ENCODE measurements at regions not wholly inside any gene's neighbourhood (a gene's known extent, or its start where the extent isn't known, plus 50 kb on each side); places are given as distances from the start of the nearest gene placed in this dataset.

DNA sequence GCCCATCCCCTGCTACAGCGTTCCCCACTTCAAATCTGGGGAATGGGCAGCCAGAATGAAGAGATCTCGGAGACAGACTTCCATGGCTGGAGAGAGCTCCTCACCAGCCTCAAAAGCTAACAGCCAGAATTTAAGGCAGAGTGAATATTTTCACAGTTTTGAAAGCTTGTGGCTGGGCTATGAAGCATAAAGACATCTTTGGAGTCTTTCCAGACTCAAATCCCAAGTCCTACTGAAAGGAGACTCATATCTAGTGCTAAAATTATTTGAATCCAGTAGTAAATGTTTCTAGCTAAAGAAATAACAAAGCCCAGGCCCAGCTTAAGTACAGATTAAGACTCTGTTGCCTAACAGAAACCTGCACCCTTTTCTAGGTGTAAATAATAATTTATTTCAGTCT lies 628.4 kb upstream of the ALCAM start:
- Histone ChIP-seq H3K4me1 (ENCODE audit: insufficient read depth, insufficient read length) (no peaks in the 10 kb centered on the region), H3K9ac (ENCODE audit: insufficient read length, low read depth) (no peak overlapping the region), H3K9me3 (ENCODE audit: insufficient read depth, low read length) (no peaks in the 10 kb centered on the region), H3K4me3 (ENCODE audit: insufficient read length, low read depth) (no peak overlapping the region), H3K36me3 (ENCODE audit: insufficient read depth, insufficient read length, low read length) (no peaks in the 10 kb centered on the region), H3K27me3 (ENCODE audit: insufficient read depth, insufficient read length) (no peaks in the 10 kb centered on the region)
- DNase-seq (ENCODE audit: low read depth, low spot score) = no peak
- TF ChIP-seq SUZ12 (IDR thresholded peaks at IDR 0.05; ENCODE audit: extremely low read depth, insufficient read depth, insufficient read length) (no peak), ZNF274 (IDR thresholded peaks at IDR 0.05; ENCODE audit: low read depth, low read length) (no peak), YY1 (IDR thresholded peaks at IDR 0.05; ENCODE audit: insufficient read depth, insufficient read length) (no peak)

DNA sequence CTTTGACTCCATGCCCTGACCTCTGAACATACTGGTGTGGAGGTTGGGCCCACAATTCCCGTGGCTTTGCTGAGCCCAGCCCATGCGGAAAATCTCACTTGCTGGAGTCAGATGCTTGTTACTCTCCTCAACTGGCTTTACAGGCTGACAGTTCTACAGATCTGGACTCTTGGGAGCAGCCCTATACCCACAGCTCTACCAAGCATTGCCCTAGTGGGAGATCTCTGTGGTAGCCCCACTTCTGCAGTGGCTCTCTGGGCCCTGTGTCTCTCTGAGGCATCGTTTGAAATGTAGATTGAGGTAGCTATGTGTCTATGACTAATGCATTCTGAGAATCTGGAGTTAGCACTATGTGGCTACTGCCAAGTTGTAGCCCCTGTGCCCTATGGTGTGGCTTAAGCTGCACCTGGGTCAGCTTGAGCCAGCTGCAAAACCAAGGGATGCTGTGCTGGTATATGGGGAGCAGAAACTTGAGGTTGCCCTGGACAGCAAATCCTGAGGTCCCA lies 625.8 kb upstream of the ALCAM start:
- no peaks in the 10 kb centered on the region for H3K27me3 ChIP-seq (ENCODE audit: insufficient read depth, insufficient read length)
- no peaks in the 10 kb centered on the region for H3K4me1 ChIP-seq (ENCODE audit: insufficient read depth, insufficient read length)
- H3K9ac ChIP-seq (ENCODE audit: insufficient read length, low read depth) = no peak overlapping the region
- TF ChIP-seq SUZ12 (IDR thresholded peaks at IDR 0.05; ENCODE audit: extremely low read depth, insufficient read depth, insufficient read length) = no peak
- no peak for TF ChIP-seq YY1 (IDR thresholded peaks at IDR 0.05; ENCODE audit: insufficient read depth, insufficient read length)
- TF ChIP-seq ZNF274 (IDR thresholded peaks at IDR 0.05; ENCODE audit: low read depth, low read length) = no peak
- no peak overlapping the region for H3K4me3 ChIP-seq (ENCODE audit: insufficient read length, low read depth)
- H3K36me3 ChIP-seq (ENCODE audit: insufficient read depth, insufficient read length, low read length) = no peaks in the 10 kb centered on the region
- no peaks in the 10 kb centered on the region for H3K9me3 ChIP-seq (ENCODE audit: insufficient read depth, low read length)
- no peak for DNase-seq (ENCODE audit: low read depth, low spot score)

DNA sequence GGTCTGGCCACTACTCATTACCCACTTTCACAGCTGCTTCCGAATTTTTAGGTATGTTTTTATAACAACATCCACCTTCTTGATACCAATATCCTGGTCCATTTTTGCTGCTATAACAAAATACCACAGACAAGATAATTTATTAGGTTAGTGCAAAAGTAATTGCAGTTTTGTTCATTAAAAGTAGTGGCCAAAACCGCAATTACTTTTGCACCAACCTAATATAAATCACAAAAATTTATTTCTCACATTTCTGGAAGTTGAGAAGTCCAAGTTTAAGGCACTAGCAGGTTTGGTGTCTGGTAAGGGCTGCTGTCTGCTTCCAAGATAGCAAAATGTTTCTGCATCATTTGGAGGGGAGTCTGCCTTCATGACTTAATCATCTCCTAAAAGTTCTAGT lies 624.7 kb upstream of the ALCAM start:
- TF ChIP-seq ZNF274 (IDR thresholded peaks at IDR 0.05; ENCODE audit: low read depth, low read length) (no peak), YY1 (IDR thresholded peaks at IDR 0.05; ENCODE audit: insufficient read depth, insufficient read length) (no peak), SUZ12 (IDR thresholded peaks at IDR 0.05; ENCODE audit: extremely low read depth, insufficient read depth, insufficient read length) (no peak)
- no peaks in the 10 kb centered on the region for H3K36me3 ChIP-seq (ENCODE audit: insufficient read depth, insufficient read length, low read length)
- no peaks in the 10 kb centered on the region for H3K9me3 ChIP-seq (ENCODE audit: insufficient read depth, low read length)
- no peak overlapping the region for H3K9ac ChIP-seq (ENCODE audit: insufficient read length, low read depth)
- H3K4me3 ChIP-seq (ENCODE audit: insufficient read length, low read depth) = no peak overlapping the region
- no peaks in the 10 kb centered on the region for H3K4me1 ChIP-seq (ENCODE audit: insufficient read depth, insufficient read length)
- DNase-seq (ENCODE audit: low read depth, low spot score) = no peak
- H3K27me3 ChIP-seq (ENCODE audit: insufficient read depth, insufficient read length) = no peaks in the 10 kb centered on the region

DNA sequence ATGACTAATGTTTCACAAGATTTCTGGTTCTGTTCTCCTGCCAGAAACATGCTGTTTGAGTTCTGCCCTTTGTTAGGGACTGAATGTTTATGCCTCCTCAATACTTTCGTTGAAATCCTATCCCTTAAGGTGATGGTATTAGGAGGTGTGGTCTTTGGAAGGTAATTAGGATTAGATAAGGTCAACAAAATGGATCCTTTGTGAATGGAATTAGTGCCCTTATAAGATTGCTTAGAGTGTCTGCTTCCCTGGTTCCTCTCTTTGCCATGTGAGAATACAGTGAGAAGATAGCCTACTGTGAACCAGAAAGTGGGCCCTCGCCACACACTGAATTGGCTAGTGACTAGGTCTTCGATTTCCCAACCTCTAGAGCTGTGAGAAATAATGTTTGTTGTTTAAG lies 621.4 kb upstream of the ALCAM start:
- TF ChIP-seq YY1 (IDR thresholded peaks at IDR 0.05; ENCODE audit: insufficient read depth, insufficient read length) (no peak), ZNF274 (IDR thresholded peaks at IDR 0.05; ENCODE audit: low read depth, low read length) (no peak), SUZ12 (IDR thresholded peaks at IDR 0.05; ENCODE audit: extremely low read depth, insufficient read depth, insufficient read length) (no peak)
- H3K4me3 ChIP-seq (ENCODE audit: insufficient read length, low read depth) = no peak overlapping the region
- H3K9ac ChIP-seq (ENCODE audit: insufficient read length, low read depth) = no peak overlapping the region
- H3K27me3 ChIP-seq (ENCODE audit: insufficient read depth, insufficient read length) = no peaks in the 10 kb centered on the region
- no peaks in the 10 kb centered on the region for H3K4me1 ChIP-seq (ENCODE audit: insufficient read depth, insufficient read length)
- no peak for DNase-seq (ENCODE audit: low read depth, low spot score)
- H3K9me3 ChIP-seq (ENCODE audit: insufficient read depth, low read length) = no peaks in the 10 kb centered on the region
- H3K36me3 ChIP-seq (ENCODE audit: insufficient read depth, insufficient read length, low read length) = no peaks in the 10 kb centered on the region

DNA sequence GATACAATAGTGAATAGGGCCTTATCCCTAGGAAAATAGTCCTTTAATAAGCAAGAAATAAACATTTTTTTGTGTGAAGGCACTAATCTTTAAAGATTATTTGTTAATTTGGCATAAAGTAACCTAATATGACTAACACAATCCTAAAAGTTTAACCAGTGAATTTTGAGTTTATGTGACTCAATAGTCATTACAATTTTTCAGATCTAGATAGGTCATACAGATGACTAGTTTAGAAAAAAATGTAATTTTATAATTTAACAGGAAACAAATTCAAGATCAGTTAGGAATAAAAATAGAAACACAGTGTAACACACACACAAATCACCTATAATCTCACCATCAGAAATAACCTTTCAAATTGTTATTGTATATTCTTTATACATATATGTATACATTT lies 620.7 kb upstream of the ALCAM start:
- no peak for TF ChIP-seq YY1 (IDR thresholded peaks at IDR 0.05; ENCODE audit: insufficient read depth, insufficient read length)
- TF ChIP-seq ZNF274 (IDR thresholded peaks at IDR 0.05; ENCODE audit: low read depth, low read length) = no peak
- TF ChIP-seq SUZ12 (IDR thresholded peaks at IDR 0.05; ENCODE audit: extremely low read depth, insufficient read depth, insufficient read length) = no peak
- H3K9me3 ChIP-seq (ENCODE audit: insufficient read depth, low read length) = no peaks in the 10 kb centered on the region
- H3K4me3 ChIP-seq (ENCODE audit: insufficient read length, low read depth) = no peak overlapping the region
- no peak for DNase-seq (ENCODE audit: low read depth, low spot score)
- no peaks in the 10 kb centered on the region for H3K27me3 ChIP-seq (ENCODE audit: insufficient read depth, insufficient read length)
- no peak overlapping the region for H3K9ac ChIP-seq (ENCODE audit: insufficient read length, low read depth)
- no peaks in the 10 kb centered on the region for H3K36me3 ChIP-seq (ENCODE audit: insufficient read depth, insufficient read length, low read length)
- no peaks in the 10 kb centered on the region for H3K4me1 ChIP-seq (ENCODE audit: insufficient read depth, insufficient read length)

DNA sequence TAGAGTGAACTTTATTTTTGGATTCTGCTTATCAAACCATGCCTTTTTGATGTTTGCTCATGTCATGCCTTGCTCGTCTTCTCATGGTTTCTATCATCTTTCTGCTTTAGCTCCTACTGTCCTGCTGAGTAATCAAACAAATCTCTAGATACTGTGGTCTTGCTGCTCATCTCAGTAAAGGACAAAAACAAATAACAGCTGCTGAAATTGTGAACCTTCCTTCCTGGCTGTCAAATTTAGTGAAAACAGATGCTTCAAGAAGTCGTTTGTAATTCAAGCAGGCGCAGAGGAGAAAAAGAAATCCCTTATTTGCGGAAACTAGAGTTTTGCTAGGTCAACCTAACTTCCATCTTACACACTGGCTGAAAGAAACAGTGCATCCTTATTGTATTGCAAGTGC lies 616.1 kb upstream of the ALCAM start:
- Histone ChIP-seq H3K9ac (ENCODE audit: insufficient read length, low read depth) (no peak overlapping the region), H3K9me3 (ENCODE audit: insufficient read depth, low read length) (0 out of 2 replicates have a peak, but pooled peaks cover under 1% of the 10 kb centered on the region), H3K4me3 (ENCODE audit: insufficient read length, low read depth) (no peak overlapping the region), H3K27me3 (ENCODE audit: insufficient read depth, insufficient read length) (no peaks in the 10 kb centered on the region), H3K4me1 (ENCODE audit: insufficient read depth, insufficient read length) (no peaks in the 10 kb centered on the region), H3K36me3 (ENCODE audit: insufficient read depth, insufficient read length, low read length) (no peaks in the 10 kb centered on the region)
- TF ChIP-seq YY1 (IDR thresholded peaks at IDR 0.05; ENCODE audit: insufficient read depth, insufficient read length) = no peak
- TF ChIP-seq SUZ12 (IDR thresholded peaks at IDR 0.05; ENCODE audit: extremely low read depth, insufficient read depth, insufficient read length) = no peak
- TF ChIP-seq ZNF274 (IDR thresholded peaks at IDR 0.05; ENCODE audit: low read depth, low read length) = no peak
- DNase-seq (ENCODE audit: low read depth, low spot score) = no peak

DNA sequence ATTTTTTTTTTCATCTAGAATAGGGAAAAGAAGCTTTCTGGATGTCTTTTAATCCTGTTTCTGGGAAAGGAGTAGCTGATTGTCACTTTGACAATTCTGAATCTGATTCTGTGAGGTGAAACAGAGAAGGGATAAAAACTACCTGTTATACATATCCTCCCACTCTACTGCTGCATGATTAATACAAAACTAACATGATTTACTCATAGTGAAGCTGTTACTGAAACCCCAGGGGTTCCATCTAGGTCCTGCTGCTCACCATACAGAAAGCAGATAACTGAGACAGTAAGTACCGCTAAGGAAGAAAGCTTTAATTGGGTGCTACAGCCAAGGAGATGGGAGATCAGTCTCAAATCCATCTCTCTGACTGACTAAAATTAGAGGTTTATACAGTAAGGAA lies 610.9 kb upstream of the ALCAM start:
- TF ChIP-seq ZNF274 (IDR thresholded peaks at IDR 0.05; ENCODE audit: low read depth, low read length) (no peak), YY1 (IDR thresholded peaks at IDR 0.05; ENCODE audit: insufficient read depth, insufficient read length) (no peak), SUZ12 (IDR thresholded peaks at IDR 0.05; ENCODE audit: extremely low read depth, insufficient read depth, insufficient read length) (no peak)
- H3K9ac ChIP-seq (ENCODE audit: insufficient read length, low read depth) = no peak overlapping the region
- no peak overlapping the region for H3K4me3 ChIP-seq (ENCODE audit: insufficient read length, low read depth)
- DNase-seq (ENCODE audit: low read depth, low spot score) = no peak
- no peaks in the 10 kb centered on the region for H3K27me3 ChIP-seq (ENCODE audit: insufficient read depth, insufficient read length)
- no peaks in the 10 kb centered on the region for H3K4me1 ChIP-seq (ENCODE audit: insufficient read depth, insufficient read length)
- H3K36me3 ChIP-seq (ENCODE audit: insufficient read depth, insufficient read length, low read length) = no peaks in the 10 kb centered on the region
- peaks cover 7% of the 10 kb centered on the region; the same call in 1 of the 2 replicates for H3K9me3 ChIP-seq (ENCODE audit: insufficient read depth, low read length)
